DMS153 treated with DMSO at 0.1 percent for 48 hours (cell line): ENCODE measurements at regions not wholly inside any gene's neighbourhood (a gene's known extent, or its start where the extent isn't known, plus 50 kb on each side); places are given as distances from the start of the nearest gene placed in this dataset.

Source experiments
- DNase-seq: peaks from one replicate; lab custom pipeline; 2025; ENCODE audit not compliant: unreplicated experiment; lab: John Stamatoyannopoulos, UW

DNA sequence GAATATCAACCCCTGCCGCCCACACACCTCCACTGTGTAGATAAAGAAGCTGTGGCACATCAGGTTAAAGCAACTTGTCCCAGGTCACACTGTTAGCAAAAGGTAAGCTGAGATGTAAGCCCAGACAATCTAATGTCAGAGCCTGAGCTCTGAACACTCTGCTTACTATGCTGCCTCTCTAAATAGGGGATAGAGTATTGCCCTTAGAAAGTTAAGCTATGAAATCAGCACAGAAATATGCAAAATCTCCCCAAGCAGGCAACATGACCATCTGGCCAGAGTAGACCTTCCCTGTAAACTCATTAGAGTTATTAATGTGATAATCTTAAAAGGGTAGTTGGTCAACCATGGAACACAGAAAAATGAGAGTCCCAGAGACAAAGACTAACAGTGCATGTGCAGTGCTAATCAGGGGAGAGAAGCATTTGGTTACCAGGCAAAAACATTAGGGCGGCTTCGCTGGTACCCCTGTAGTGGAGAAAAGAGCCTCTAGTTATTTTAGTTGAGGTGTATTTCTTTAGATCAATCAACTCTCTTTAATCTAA is 171.0 kb downstream of the BTG1 start:
- no peak for DNase-seq

- DNase-seq = no peak
These were observed 171.8 kb downstream of the BTG1 start for GRCh38 chr12:91973813-91974212.

DNA sequence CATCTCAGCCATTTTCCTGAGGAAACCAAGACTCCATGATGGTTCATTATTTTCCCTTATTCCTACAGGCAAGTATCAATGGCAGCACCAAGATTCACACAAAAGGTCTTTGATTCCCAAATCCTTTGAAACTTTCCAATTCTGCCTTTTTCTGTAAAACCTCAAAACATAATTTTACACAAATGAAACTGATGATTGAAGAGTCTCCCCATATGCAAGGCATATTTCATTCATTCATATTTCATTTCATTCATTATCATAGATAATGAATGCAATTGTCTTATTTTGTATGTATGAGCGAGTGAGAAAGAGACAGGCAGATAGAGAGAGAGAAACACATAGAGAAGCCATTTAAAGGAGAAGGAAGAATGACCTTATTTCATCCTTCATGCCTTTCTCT is 172.8 kb downstream of the BTG1 start:
- no peak for DNase-seq

- DNase-seq = no peak
These were observed 176.9 kb downstream of the BTG1 start for GRCh38 chr12:91968777-91969171.

DNA sequence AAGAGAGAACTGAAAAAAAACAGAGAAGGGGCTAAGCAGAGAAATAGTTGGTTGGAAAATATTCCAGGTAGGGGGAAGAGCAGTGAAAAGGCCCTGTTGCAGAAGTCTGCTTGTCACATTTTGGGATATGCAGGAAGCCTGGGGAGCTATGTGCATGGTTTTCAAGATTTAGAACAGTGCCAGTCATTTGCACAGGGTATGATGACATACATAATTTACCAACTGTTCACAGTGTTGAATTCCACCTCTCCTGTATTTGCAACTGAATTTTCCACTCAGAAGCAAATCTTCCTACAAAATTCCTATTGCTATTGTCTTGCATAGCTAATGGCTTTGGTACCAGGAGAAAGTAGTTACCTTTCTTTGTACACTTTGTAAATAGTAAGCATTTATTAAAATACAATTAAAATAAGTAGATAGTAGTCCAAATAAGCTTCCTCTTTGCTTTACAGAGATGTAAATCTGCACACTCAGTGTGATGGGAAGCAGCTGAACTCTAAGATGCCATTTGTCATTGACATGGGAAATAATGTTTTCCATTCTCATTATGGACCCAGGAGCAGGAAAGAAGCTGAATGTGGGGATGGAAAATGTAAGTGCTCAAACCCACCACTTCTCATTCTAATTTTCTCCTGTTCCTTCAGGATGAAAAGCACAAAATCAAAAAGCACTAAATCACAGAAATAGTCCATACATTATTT is 177.4 kb downstream of the BTG1 start:
- DNase-seq = no peak

- DNase-seq = no peak
These were observed 178.1 kb downstream of the BTG1 start for GRCh38 chr12:91967590-91967989.

- no peak for DNase-seq
These were observed 179.9 kb downstream of the BTG1 start for GRCh38 chr12:91965781-91966180.

DNA sequence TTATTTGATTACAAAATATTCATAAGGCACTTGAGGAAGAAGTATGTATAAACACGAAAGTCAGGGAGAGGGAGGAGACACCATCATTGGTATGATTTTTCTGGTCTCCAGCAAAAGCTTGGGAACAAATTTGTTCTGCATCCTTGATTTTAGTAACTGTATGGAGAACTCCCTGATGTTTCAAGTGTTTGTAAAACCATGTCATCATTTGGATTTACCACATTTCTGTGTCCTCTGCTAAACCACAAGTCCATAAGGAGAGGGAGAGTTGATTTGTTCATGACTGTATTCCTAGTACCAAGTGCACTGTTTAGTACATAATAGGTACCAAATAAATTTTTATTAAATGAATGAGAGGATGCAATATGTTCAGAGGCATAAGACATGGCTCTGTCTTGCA is 181.1 kb downstream of the BTG1 start:
- no peak for DNase-seq

GRCh38 chr12:91959220-91959619 is 186.4 kb downstream of the BTG1 start:
- no peak for DNase-seq

DNA sequence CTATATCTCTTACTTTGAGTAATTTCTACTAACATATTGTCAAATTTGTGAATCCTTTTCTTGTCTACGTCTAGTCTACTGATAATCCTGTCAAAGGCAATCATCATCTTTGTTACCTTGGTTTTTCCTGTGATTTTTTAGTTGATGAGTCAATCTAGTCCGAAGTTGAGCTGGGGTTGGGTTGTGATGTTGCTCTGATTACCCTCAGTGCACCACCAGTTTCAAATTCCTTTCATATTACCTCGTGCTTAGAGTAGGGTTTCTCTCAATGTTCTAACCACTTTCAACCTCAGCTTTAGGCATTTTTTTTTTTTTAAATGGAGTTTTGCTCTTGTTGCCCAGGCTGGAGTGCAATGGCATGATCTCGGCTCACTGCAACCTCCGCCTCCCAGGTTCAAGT is 186.8 kb downstream of the BTG1 start:
- no peak for DNase-seq

- no peak for DNase-seq
These were observed 190.9 kb downstream of the BTG1 start for GRCh38 chr12:91954747-91955146.

DNA sequence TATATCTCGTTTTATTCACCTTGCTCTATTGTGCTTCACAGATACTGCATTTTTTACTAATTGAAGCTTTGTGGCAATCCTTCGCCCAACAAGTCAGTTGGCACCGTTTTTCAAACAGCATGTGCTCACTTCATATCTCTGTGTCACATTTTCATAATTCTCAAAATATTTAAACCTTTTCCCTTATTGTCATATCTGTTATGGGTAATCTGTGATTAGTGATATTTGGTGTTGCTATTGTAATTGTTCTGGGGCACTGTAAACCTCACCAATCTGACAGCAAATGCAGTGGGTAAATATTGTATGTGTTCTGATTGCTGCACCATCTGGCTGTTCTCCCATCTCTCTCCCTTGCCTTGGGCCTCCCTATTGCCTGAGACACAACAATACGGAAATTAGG is 191.3 kb downstream of the BTG1 start:
- no peak for DNase-seq

- DNase-seq = no peak
These were observed 192.7 kb downstream of the BTG1 start for GRCh38 chr12:91952916-91953315.

GRCh38 chr12:91951571-91951970 is 194.1 kb downstream of the BTG1 start:
- DNase-seq = no peak

DNA sequence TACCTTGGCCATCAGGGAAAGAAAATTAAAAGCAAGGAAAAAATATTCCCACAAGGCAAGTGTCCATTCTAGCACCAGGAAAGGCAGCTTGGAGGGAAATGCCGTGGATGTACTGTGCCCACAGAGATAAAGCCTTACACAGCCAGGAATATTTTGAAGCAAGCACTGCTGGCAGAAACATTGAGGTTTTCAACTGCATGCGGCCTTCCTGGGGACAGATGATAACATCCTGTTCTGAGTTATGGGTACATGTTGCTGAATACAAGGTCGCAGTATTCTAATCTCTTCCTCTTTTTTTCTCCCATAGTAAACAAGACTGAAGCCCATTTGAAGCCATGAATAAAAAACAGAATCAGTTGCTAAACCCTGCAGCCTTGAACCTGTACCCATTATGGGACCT is 197.1 kb downstream of the BTG1 start:
- DNase-seq = no peak

- DNase-seq = no peak
These were observed 198.2 kb downstream of the BTG1 start for GRCh38 chr12:91947459-91947858.

DNA sequence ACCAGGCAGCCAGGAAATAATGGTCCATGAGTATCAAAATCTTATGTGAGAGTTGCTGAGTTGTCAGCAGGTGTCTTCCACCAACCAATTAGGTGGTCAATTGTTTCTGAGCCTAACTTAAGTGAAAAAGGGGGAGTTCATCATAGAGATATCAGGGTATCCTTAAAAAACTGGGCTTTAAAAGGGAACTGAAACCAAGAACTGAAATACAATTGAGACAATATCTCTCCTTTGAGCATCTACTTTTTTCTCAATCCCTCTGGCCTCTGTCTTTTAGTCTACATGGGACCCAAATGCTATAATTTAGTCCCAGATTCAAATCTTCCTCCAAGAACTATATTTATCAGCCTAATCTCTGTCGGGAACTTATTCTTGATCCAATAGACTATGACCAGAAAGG is 201.0 kb downstream of the BTG1 start:
- no peak for DNase-seq

GRCh38 chr12:91940826-91941570 is 204.6 kb downstream of the BTG1 start:
- DNase-seq = no peak

GRCh38 chr12:91940322-91940721 is 205.3 kb downstream of the BTG1 start:
- no peak for DNase-seq

GRCh38 chr12:91937706-91938105 is 207.9 kb downstream of the BTG1 start:
- DNase-seq = no peak

GRCh38 chr12:91937009-91937408 is 208.6 kb downstream of the BTG1 start:
- no peak for DNase-seq

- no peak for DNase-seq
These were observed 210.3 kb downstream of the BTG1 start for GRCh38 chr12:91935296-91935695.
